ENCODE measurements at regions not wholly inside any gene's neighbourhood (a gene's known extent, or its start where the extent isn't known, plus 50 kb on each side); places are given as distances from the start of the nearest gene placed in this dataset.

GRCh38 chr2:239550357-239550756 is 149.5 kb upstream of the HDAC4 start:
- H3K79me2 ChIP-seq (ENCODE audit: control insufficient read depth, insufficient read depth, low read length), result no peaks in the 10 kb centered on the region
- TF ChIP-seq, protein P1, sequence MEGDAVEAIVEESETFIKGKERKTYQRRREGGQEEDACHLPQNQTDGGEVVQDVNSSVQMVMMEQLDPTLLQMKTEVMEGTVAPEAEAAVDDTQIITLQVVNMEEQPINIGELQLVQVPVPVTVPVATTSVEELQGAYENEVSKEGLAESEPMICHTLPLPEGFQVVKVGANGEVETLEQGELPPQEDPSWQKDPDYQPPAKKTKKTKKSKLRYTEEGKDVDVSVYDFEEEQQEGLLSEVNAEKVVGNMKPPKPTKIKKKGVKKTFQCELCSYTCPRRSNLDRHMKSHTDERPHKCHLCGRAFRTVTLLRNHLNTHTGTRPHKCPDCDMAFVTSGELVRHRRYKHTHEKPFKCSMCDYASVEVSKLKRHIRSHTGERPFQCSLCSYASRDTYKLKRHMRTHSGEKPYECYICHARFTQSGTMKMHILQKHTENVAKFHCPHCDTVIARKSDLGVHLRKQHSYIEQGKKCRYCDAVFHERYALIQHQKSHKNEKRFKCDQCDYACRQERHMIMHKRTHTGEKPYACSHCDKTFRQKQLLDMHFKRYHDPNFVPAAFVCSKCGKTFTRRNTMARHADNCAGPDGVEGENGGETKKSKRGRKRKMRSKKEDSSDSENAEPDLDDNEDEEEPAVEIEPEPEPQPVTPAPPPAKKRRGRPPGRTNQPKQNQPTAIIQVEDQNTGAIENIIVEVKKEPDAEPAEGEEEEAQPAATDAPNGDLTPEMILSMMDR (IDR thresholded peaks at IDR 0.05; ENCODE audit: extremely low read depth in 1 of 2, insufficient read depth in 1 of 2, low read depth in 1 of 2, low read length in 2 of 2), result no peak
- no peak overlapping the region for H3K4me3 ChIP-seq (replicated peaks in 1 of 3; ENCODE audit: insufficient read depth in 1 of 3, low read depth in 1 of 3, low read length in 3 of 3)
- FAIRE-seq (no peak), DNase-seq (ENCODE audit: low read depth, low spot score) (no peak)
- no peak overlapping the region for H2AFZ ChIP-seq (ENCODE audit: low read depth, low read length)
- dilution Hi-C loops (cut with MboI; ENCODE audit: extremely low pct_ligation_motif_present, low sequenced_read_pairs) (no loop called here), intact Hi-C loops (cut with micrococcal nuclease) (no loop called here)
- H3K27me3 ChIP-seq (ENCODE audit: control insufficient read depth in 2 of 2, insufficient read depth in 2 of 2, low read length in 2 of 2), result no peaks in the 10 kb centered on the region
- no peaks in the 10 kb centered on the region for H3K36me3 ChIP-seq (ENCODE audit: control insufficient read depth in 2 of 2, extremely low read depth in 1 of 2, insufficient read depth in 2 of 2, low read length in 2 of 2)
- BruUV-seq (replicated peaks), result no TSS peak
- no peaks in the 10 kb centered on the region for H3K9me3 ChIP-seq (replicated peaks; ENCODE audit: control insufficient read depth, insufficient read depth, low read length)
- no peaks in the 10 kb centered on the region for H4K20me1 ChIP-seq (replicated peaks; ENCODE audit: control insufficient read depth, extremely low read depth, insufficient read depth, low read length)
- no peaks in the 10 kb centered on the region for H3K9me1 ChIP-seq (replicated peaks; ENCODE audit: control insufficient read depth, extremely low read depth, insufficient read depth, low read length)
- no peak overlapping the region for H3K27ac ChIP-seq (ENCODE audit: insufficient read depth, low read depth, low read length)
- no peak overlapping the region for H3K9ac ChIP-seq (replicated peaks; ENCODE audit: extremely low read depth, insufficient read depth, low read length)
- ChIA-PET POLR2A (no interaction called here), CTCF (no interaction called here)
- no peaks in the 10 kb centered on the region for H3K4me1 ChIP-seq (ENCODE audit: control insufficient read depth, extremely low read depth, insufficient read depth, low read length)
- H3K4me2 ChIP-seq (ENCODE audit: insufficient read depth, low read length), result no peak overlapping the region

DNA sequence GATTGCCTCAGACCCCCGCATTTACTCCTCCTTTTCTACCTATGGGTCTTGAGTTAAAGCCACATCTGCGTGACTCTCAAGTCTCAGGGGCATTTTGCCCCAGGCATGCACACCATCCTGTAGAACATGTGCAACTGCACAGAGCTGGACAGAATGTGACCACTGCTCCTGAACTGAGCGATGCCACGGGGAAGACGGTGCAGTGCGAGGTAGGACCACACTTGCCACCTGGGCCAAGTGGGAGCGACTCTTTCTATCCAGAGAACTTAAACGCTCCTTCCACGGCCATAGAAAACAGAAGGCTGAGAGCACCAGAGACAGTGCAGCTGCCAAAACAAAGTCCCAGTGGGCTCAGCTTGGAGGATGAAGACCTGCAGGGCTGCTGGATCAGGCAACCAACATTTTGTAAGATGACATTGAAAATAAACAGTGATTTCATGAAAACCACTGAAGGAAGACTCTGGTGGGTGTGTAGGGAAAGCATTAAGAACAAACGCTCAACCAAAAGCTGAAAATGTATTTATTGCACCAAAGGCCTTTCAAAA is 149.0 kb upstream of the HDAC4 start:
- no peak overlapping the region for H3K4me3 ChIP-seq (replicated peaks in 1 of 3; ENCODE audit: insufficient read depth in 1 of 3, low read depth in 1 of 3, low read length in 3 of 3)
- H3K9me1 ChIP-seq (replicated peaks; ENCODE audit: control insufficient read depth, extremely low read depth, insufficient read depth, low read length), result no peaks in the 10 kb centered on the region
- H3K27me3 ChIP-seq (ENCODE audit: control insufficient read depth in 2 of 2, insufficient read depth in 2 of 2, low read length in 2 of 2), result no peaks in the 10 kb centered on the region
- no TSS peak for BruUV-seq (replicated peaks)
- H2AFZ ChIP-seq (ENCODE audit: low read depth, low read length), result no peak overlapping the region
- ChIA-PET POLR2A (no interaction called here), CTCF (no interaction called here)
- no peaks in the 10 kb centered on the region for H4K20me1 ChIP-seq (replicated peaks; ENCODE audit: control insufficient read depth, extremely low read depth, insufficient read depth, low read length)
- no peak overlapping the region for H3K4me2 ChIP-seq (ENCODE audit: insufficient read depth, low read length)
- dilution Hi-C loops (cut with MboI; ENCODE audit: extremely low pct_ligation_motif_present, low sequenced_read_pairs), result no loop called here
- FAIRE-seq (no peak), DNase-seq (ENCODE audit: low read depth, low spot score) (no peak)
- intact Hi-C loops (cut with micrococcal nuclease), result no loop called here
- H3K4me1 ChIP-seq (ENCODE audit: control insufficient read depth, extremely low read depth, insufficient read depth, low read length), result no peaks in the 10 kb centered on the region
- no peak overlapping the region for H3K9ac ChIP-seq (replicated peaks; ENCODE audit: extremely low read depth, insufficient read depth, low read length)
- no peaks in the 10 kb centered on the region for H3K36me3 ChIP-seq (ENCODE audit: control insufficient read depth in 2 of 2, extremely low read depth in 1 of 2, insufficient read depth in 2 of 2, low read length in 2 of 2)
- TF ChIP-seq, protein P2, sequence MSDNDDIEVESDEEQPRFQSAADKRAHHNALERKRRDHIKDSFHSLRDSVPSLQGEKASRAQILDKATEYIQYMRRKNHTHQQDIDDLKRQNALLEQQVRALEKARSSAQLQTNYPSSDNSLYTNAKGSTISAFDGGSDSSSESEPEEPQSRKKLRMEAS (IDR thresholded peaks at IDR 0.05; ENCODE audit: insufficient read depth, insufficient read length), result no peak
- TF ChIP-seq POLR2A (IDR thresholded peaks at IDR 0.05; ENCODE audit: low read depth, low read length), result no peak
- no peak for TF ChIP-seq EZH2 (IDR thresholded peaks at IDR 0.05; ENCODE audit: borderline replicate concordance, low read depth, low read length, severe bottlenecking)
- TF ChIP-seq, protein P1 (IDR thresholded peaks at IDR 0.05; ENCODE audit: extremely low read depth in 1 of 2, insufficient read depth in 1 of 2, low read depth in 1 of 2, low read length in 2 of 2), result no peak
- no peak for TF ChIP-seq POLR2AphosphoS5 (IDR thresholded peaks at IDR 0.05; ENCODE audit: insufficient read depth, low read depth, low read length)
- TF ChIP-seq FOS (IDR thresholded peaks at IDR 0.05; ENCODE audit: borderline replicate concordance, insufficient read depth, low read length), result no peak
- TF ChIP-seq MYC (IDR thresholded peaks at IDR 0.05; ENCODE audit: low read depth, low read length), result no peak
- TF ChIP-seq GATA2 (IDR thresholded peaks at IDR 0.05; ENCODE audit: insufficient read depth, insufficient read length, low read depth, low read length), result no peak
- no peaks in the 10 kb centered on the region for H3K79me2 ChIP-seq (ENCODE audit: control insufficient read depth, insufficient read depth, low read length)
- H3K9me3 ChIP-seq (replicated peaks; ENCODE audit: control insufficient read depth, insufficient read depth, low read length), result no peaks in the 10 kb centered on the region
- no peak overlapping the region for H3K27ac ChIP-seq (ENCODE audit: insufficient read depth, low read depth, low read length)
